T-cell (primary cell): ENCODE measurements at regions not wholly inside any gene's neighbourhood (a gene's known extent, or its start where the extent isn't known, plus 50 kb on each side); places are given as distances from the start of the nearest gene placed in this dataset.

Experiments
- ATAC-seq, 4 experiments: fragments of 200-7000 bp in 3 of 4; fragments of 150-1000 bp in 1 of 4; cut with Tn5 transposase; replicated peaks in 1 of 4; 1 replicate in 3 of 4; 2 replicates in 1 of 4; pipeline ENCODE4 v1.10.0; 2021; ENCODE audit warnings: moderate library complexity in 3 of 4, mild to moderate bottlenecking in 2 of 4, moderate number of reproducible peaks in 1 of 4
- CTCF ChIA-PET, 2 donors: fragments of 300-600 bp; sonication (Branson Sonifier 250); formaldehyde crosslinking; loops; one replicate each; lab custom pipeline; 2022; ENCODE audit warnings: antibody characterized with exemption in 2 of 2; lab: Charles Lee
- POLR2A ChIA-PET, 2 donors: fragments of 300-600 bp; sonication (Branson Sonifier 250); formaldehyde crosslinking; loops; one replicate each; lab custom pipeline; 2022; ENCODE audit warnings: antibody characterized with exemption in 2 of 2; lab: Charles Lee
- DNase-seq, 35 experiments: peaks; one replicate each; pipeline versions ENCODE4 v3.0.0 to v3.0.0-alpha.2; 2013 to 2023
- H3K27ac ChIP-seq: one replicate; pipeline ENCODE4 v1.5.1; 2013; ENCODE audit warnings: low read length
- H3K27me3 ChIP-seq, 2 experiments: replicated peaks in 1 of 2; 1 replicate in 1 of 2; 2 replicates in 1 of 2; pipeline versions ENCODE4 v1.6.1 to v1.7.0; 2013; ENCODE audit warnings: low read length in 1 of 2, mixed read lengths in 1 of 2; ENCODE audit not compliant: control insufficient read depth in 2 of 2, insufficient read depth in 2 of 2; ENCODE audit errors: extremely low read depth in 1 of 2
- H3K36me3 ChIP-seq, 2 donors: 1 replicate in 1 of 2; 2 replicates in 1 of 2; pipeline versions ENCODE4 v1.6.1 to v1.7.0; 2013; ENCODE audit warnings: low read length in 1 of 2; ENCODE audit not compliant: control insufficient read depth in 2 of 2, insufficient read depth in 1 of 2; ENCODE audit errors: extremely low read depth in 1 of 2
- H3K4me1 ChIP-seq, 2 experiments: 1 replicate in 1 of 2; 2 replicates in 1 of 2; pipeline versions ENCODE4 v1.6.1 to v1.7.0; 2013; ENCODE audit warnings: low read length in 2 of 2, mixed read lengths in 1 of 2; ENCODE audit not compliant: insufficient read depth in 2 of 2, control insufficient read depth in 1 of 2; ENCODE audit errors: extremely low read depth in 1 of 2
- H3K4me3 ChIP-seq, 2 donors: 1 replicate in 1 of 2; 2 replicates in 1 of 2; pipeline versions ENCODE4 v1.5.1 to v1.7.0; 2013; ENCODE audit warnings: mild to moderate bottlenecking in 2 of 2, low read length in 1 of 2, moderate library complexity in 1 of 2; ENCODE audit not compliant: control insufficient read depth in 1 of 2; ENCODE audit errors: extremely low read depth in 1 of 2
- H3K9me3 ChIP-seq: 2 replicates; pipeline ENCODE4 v1.7.0; 2013
- H3K27ac Mint-ChIP-seq, 2 donors: one replicate each; pipeline ENCODE4 v1.8.0; 2020 to 2021; ENCODE audit warnings: mild to moderate bottlenecking in 2 of 2, mixed read lengths in 2 of 2
- H3K27me3 Mint-ChIP-seq, 2 donors: one replicate each; pipeline ENCODE4 v1.8.0; 2021 to 2022; ENCODE audit warnings: mixed read lengths in 2 of 2
- H3K36me3 Mint-ChIP-seq: one replicate; pipeline ENCODE4 v1.8.0; 2021; ENCODE audit warnings: mixed read lengths
- H3K4me1 Mint-ChIP-seq, 3 donors: one replicate each; pipeline ENCODE4 v1.8.0; 2020 to 2022; ENCODE audit warnings: mixed read lengths in 3 of 3, mild to moderate bottlenecking in 1 of 3
- H3K4me3 Mint-ChIP-seq, 3 donors: one replicate each; pipeline ENCODE4 v1.8.0; 2020 to 2022; ENCODE audit warnings: mild to moderate bottlenecking in 3 of 3, mixed read lengths in 3 of 3, moderate library complexity in 3 of 3
- H3K9me3 Mint-ChIP-seq, 3 donors: one replicate each; pipeline ENCODE4 v1.8.0; 2020 to 2022; ENCODE audit warnings: mixed read lengths in 3 of 3
- WGBS: methylation state at CpG from one replicate; pipeline ENCODE4 v1.1.5; 2013; ENCODE audit warnings: missing lambda C conversion rate; ENCODE audit not compliant: insufficient coverage; 5-methylcytosine and 5-hydroxymethylcytosine counted together

- Mint-ChIP-seq H3K4me1 (no peaks in the 10 kb centered on the region), H3K27me3 (peaks cover 39 to 49% of the 10 kb centered on the region in 2 donors), H3K9me3 (no peaks in the 10 kb centered on the region), H3K4me3 (no peak overlapping the region), H3K36me3 (no peaks in the 10 kb centered on the region), H3K27ac (no peak overlapping the region)
- DNase-seq = no peak
- Histone ChIP-seq H3K27me3 (peaks cover 0 to 23% of the 10 kb centered on the region in 2 experiments), H3K27ac (no peak overlapping the region), H3K9me3 (no peaks in the 10 kb centered on the region), H3K36me3 (no peaks in the 10 kb centered on the region), H3K4me1 (no peaks in the 10 kb centered on the region), H3K4me3 (no peak overlapping the region)
- ChIA-PET POLR2A (no interaction called here), CTCF (no interaction called here)
- WGBS = no CpG with 5 or more reads among the region's 3 CpGs
- ATAC-seq = no peak
These were observed 129.9 kb downstream of the AIPL1 start for GRCh38 chr17:6304894-6305612.

GRCh38 chr17:6303664-6304063 is 131.3 kb downstream of the AIPL1 start:
- ATAC-seq = no peak
- peak overlapping the region in 1 of 2 donors; percentile 6 for H3K27ac Mint-ChIP-seq
- Histone ChIP-seq H3K9me3 (no peaks in the 10 kb centered on the region), H3K4me3 (no peak overlapping the region), H3K4me1 (no peaks in the 10 kb centered on the region), H3K27me3 (peaks cover 0 to 30% of the 10 kb centered on the region in 2 experiments), H3K36me3 (no peaks in the 10 kb centered on the region), H3K27ac (no peak overlapping the region)
- 0% methylated on average over 1 of the region's 5 CpGs for WGBS
- no peaks in the 10 kb centered on the region for H3K9me3 Mint-ChIP-seq
- ChIA-PET CTCF (no interaction called here), POLR2A (no interaction called here)
- H3K4me1 Mint-ChIP-seq = no peaks in the 10 kb centered on the region
- no peaks in the 10 kb centered on the region for H3K36me3 Mint-ChIP-seq
- H3K4me3 Mint-ChIP-seq = no peak overlapping the region
- peaks cover 35 to 43% of the 10 kb centered on the region in 2 donors for H3K27me3 Mint-ChIP-seq
- peak in 1 of 35 experiments; percentile 1 for DNase-seq

GRCh38 chr17:6299275-6299674 is 135.6 kb downstream of the AIPL1 start:
- H3K27ac Mint-ChIP-seq = no peak overlapping the region
- no peaks in the 10 kb centered on the region for H3K36me3 ChIP-seq
- H3K27ac ChIP-seq = no peak overlapping the region
- peaks cover 0 to 24% of the 10 kb centered on the region in 2 experiments for H3K27me3 ChIP-seq
- no peaks in the 10 kb centered on the region for H3K9me3 Mint-ChIP-seq
- WGBS = 98% methylated on average over 4 of the region's 6 CpGs
- ATAC-seq = no peak
- H3K9me3 ChIP-seq = no peaks in the 10 kb centered on the region
- no peak for DNase-seq
- no peak overlapping the region for H3K4me3 Mint-ChIP-seq
- POLR2A ChIA-PET = no interaction called here
- H3K27me3 Mint-ChIP-seq = peaks cover 23 to 39% of the 10 kb centered on the region in 2 donors
- no peaks in the 10 kb centered on the region for H3K36me3 Mint-ChIP-seq
- no peaks in the 10 kb centered on the region for H3K4me1 Mint-ChIP-seq
- CTCF ChIA-PET = no interaction called here
- H3K4me1 ChIP-seq = no peaks in the 10 kb centered on the region
- H3K4me3 ChIP-seq = no peak overlapping the region

DNA sequence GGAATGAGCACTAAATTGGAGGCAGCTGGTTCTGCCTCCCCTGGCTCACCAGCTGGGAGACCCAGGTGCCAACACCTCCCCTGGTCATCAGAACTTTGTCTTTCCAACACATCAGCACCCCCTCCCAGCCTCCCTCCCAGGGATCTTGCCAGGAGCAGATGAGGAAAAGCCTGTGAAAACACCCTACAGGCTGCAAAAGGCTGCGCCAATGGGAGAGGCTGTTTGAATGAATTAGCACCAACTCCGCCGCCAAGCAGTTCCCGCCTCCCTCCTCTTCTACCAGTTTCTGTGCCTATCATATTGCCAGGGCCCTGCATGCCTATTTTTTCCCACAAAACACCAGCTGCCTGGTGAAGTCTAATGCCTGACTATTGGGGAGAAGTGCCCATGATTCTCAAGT is 137.0 kb downstream of the AIPL1 start:
- CTCF ChIA-PET = no interaction called here
- Histone ChIP-seq H3K27me3 (peaks cover 0 to 24% of the 10 kb centered on the region in 2 experiments), H3K4me3 (no peak overlapping the region), H3K9me3 (no peaks in the 10 kb centered on the region), H3K36me3 (no peaks in the 10 kb centered on the region), H3K27ac (no peak overlapping the region), H3K4me1 (no peaks in the 10 kb centered on the region)
- WGBS = no CpG with 5 or more reads among the region's 4 CpGs
- no peak for DNase-seq
- POLR2A ChIA-PET = no interaction called here
- H3K4me1 Mint-ChIP-seq = no peaks in the 10 kb centered on the region
- no peak overlapping the region for H3K4me3 Mint-ChIP-seq
- H3K27me3 Mint-ChIP-seq = peaks cover 22 to 26% of the 10 kb centered on the region in 2 donors
- H3K36me3 Mint-ChIP-seq = no peaks in the 10 kb centered on the region
- no peaks in the 10 kb centered on the region for H3K9me3 Mint-ChIP-seq
- no peak for ATAC-seq
- no peak overlapping the region for H3K27ac Mint-ChIP-seq

DNA sequence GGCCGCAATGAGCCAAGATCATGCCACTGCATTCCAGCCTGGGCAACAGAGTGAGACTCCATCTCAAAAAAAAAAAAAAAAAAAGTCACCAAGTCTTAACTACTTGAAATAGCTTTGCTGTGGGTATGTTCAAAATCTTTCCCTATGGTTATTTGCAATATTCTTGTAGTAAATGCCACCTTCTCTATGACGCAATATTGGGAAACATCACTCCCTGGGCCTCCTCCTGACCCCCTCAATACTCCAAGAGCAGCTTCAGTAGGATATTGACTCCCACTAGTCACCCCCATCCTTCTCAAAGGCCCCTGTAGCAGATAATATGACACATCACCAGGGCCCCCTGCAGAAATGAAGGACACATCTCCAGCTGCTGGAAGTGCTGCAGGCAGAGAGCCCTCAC is 137.8 kb downstream of the AIPL1 start:
- no CpG with 5 or more reads among the region's 2 CpGs for WGBS
- H3K36me3 Mint-ChIP-seq = no peaks in the 10 kb centered on the region
- no peak overlapping the region for H3K4me3 Mint-ChIP-seq
- Histone ChIP-seq H3K27ac (no peak overlapping the region), H3K4me1 (no peaks in the 10 kb centered on the region), H3K4me3 (no peak overlapping the region), H3K36me3 (no peaks in the 10 kb centered on the region), H3K9me3 (no peaks in the 10 kb centered on the region), H3K27me3 (peaks cover 0 to 19% of the 10 kb centered on the region in 2 experiments)
- CTCF ChIA-PET = no interaction called here
- POLR2A ChIA-PET = no interaction called here
- DNase-seq = no peak
- no peak for ATAC-seq
- H3K9me3 Mint-ChIP-seq = no peaks in the 10 kb centered on the region
- no peaks in the 10 kb centered on the region for H3K4me1 Mint-ChIP-seq
- H3K27me3 Mint-ChIP-seq = peaks cover 19 to 28% of the 10 kb centered on the region in 2 donors
- no peak overlapping the region for H3K27ac Mint-ChIP-seq

DNA sequence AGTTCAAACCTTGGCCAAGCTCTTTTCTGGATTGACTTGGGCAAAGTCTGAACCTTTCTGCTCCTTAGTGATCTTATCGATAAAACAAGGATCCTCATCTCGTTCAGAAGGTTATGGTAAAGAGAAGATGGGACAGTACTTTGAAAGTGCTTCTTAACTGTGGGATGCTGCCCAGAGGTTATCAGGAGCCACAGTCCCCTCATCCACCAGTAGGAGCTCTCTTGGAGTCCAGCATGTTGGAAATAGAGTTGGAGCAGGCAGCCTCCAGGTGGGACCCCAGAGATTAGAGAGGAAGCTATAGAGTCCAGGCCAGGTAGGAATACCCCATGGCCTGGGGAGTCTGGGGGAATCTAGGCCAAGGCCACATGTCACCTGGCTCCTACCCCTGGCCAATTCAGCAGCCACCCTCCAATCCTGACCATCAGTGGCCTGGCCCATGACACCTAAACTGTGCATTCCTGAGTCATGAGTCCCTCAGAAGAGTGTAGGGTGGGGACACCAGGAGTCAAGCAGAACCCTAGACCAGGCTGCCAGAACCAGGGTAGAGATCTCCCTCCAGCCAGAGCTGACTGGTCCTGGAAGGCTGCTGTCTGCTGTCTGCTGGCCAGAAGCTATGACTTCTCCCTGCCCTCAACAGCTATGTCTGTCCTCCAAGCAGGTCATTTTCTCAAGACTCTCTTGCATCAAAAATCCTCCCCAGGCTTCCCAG is 144.3 kb downstream of the AIPL1 start:
- Mint-ChIP-seq H3K4me3 (no peak overlapping the region), H3K4me1 (no peaks in the 10 kb centered on the region), H3K27ac (no peak overlapping the region), H3K27me3 (peaks cover 8 to 14% of the 10 kb centered on the region in 2 donors), H3K9me3 (no peaks in the 10 kb centered on the region), H3K36me3 (no peaks in the 10 kb centered on the region)
- no peaks in the 10 kb centered on the region for H3K36me3 ChIP-seq
- H3K27ac ChIP-seq = no peak overlapping the region
- peak in 1 of 4 experiments; percentile 23 for ATAC-seq
- no CpG with 5 or more reads among the region's 2 CpGs for WGBS
- peaks cover 0 to 31% of the 10 kb centered on the region in 2 experiments for H3K27me3 ChIP-seq
- H3K4me1 ChIP-seq = no peaks in the 10 kb centered on the region
- H3K9me3 ChIP-seq = no peaks in the 10 kb centered on the region
- no peak for DNase-seq
- H3K4me3 ChIP-seq = no peak overlapping the region
- CTCF ChIA-PET = no interaction called here
- POLR2A ChIA-PET = interaction anchor here in 1 of 2 donors (0.7 kb wide), 1 partner anchor 123 kb away, joined by 4 read pairs; no protein-coding TSS in a partner anchor
